Progenitor cell of endocrine pancreas (in vitro differentiated cells): ENCODE measurements at regions not wholly inside any gene's neighbourhood (a gene's known extent, or its start where the extent isn't known, plus 50 kb on each side); places are given as distances from the start of the nearest gene placed in this dataset.

Experiments used
- DNase-seq: peaks from one replicate; pipeline ENCODE4 v3.0.0; 2021; ENCODE audit warnings: low spot score; ENCODE audit not compliant: unreplicated experiment
- H3K27ac Mint-ChIP-seq: 2 replicates; pipeline ENCODE4 v1.8.0; 2021; ENCODE audit warnings: mild to moderate bottlenecking, moderate library complexity, mixed read lengths
- H3K27me3 Mint-ChIP-seq: 2 replicates; pipeline ENCODE4 v1.8.0; 2021; ENCODE audit warnings: mixed read lengths
- H3K36me3 Mint-ChIP-seq: 2 replicates; pipeline ENCODE4 v1.8.0; 2022; ENCODE audit warnings: mixed read lengths; ENCODE audit not compliant: insufficient read depth
- H3K4me1 Mint-ChIP-seq: 2 replicates; pipeline ENCODE4 v1.8.0; 2021; ENCODE audit warnings: low read depth, mixed read lengths
- H3K4me3 Mint-ChIP-seq: 2 replicates; pipeline ENCODE4 v1.8.0; 2021; ENCODE audit warnings: low read depth, mild to moderate bottlenecking, moderate library complexity, mixed read lengths
- H3K9me3 Mint-ChIP-seq: 2 replicates; pipeline ENCODE4 v1.8.0; 2021; ENCODE audit warnings: low read depth, mixed read lengths
- CTCF ChIP-seq: fragments of 200-600 bp; sonication (generic); IDR thresholded peaks from one replicate; pipeline ENCODE4 v1.5.0; 2021; ENCODE audit warnings: antibody characterized with exemption, mild to moderate bottlenecking; ENCODE audit not compliant: unreplicated experiment

GRCh38 chr2:10504994-10505820 is 57.1 kb upstream of the ODC1 start:
- H3K27me3 Mint-ChIP-seq, result peaks cover 11% of the 10 kb centered on the region
- H3K9me3 Mint-ChIP-seq, result no peaks in the 10 kb centered on the region
- H3K36me3 Mint-ChIP-seq, result no peaks in the 10 kb centered on the region
- H3K4me3 Mint-ChIP-seq, result no peak overlapping the region
- DNase-seq, result no peak
- H3K4me1 Mint-ChIP-seq, result peaks cover 10% of the 10 kb centered on the region
- no peak for TF ChIP-seq CTCF
- H3K27ac Mint-ChIP-seq, result no peak overlapping the region

- Mint-ChIP-seq H3K27me3 (peaks cover 11% of the 10 kb centered on the region), H3K27ac (no peak overlapping the region), H3K9me3 (no peaks in the 10 kb centered on the region), H3K4me1 (peaks cover 10% of the 10 kb centered on the region), H3K4me3 (no peak overlapping the region), H3K36me3 (no peaks in the 10 kb centered on the region)
- DNase-seq, result no peak
- no peak for TF ChIP-seq CTCF
Observed at GRCh38 chr2:10504370-10504993, 56.4 kb upstream of the ODC1 start.

- Mint-ChIP-seq H3K9me3 (no peaks in the 10 kb centered on the region), H3K4me1 (peaks cover 10% of the 10 kb centered on the region), H3K36me3 (no peaks in the 10 kb centered on the region), H3K4me3 (no peak overlapping the region), H3K27ac (peak overlapping the region; percentile 73), H3K27me3 (peaks cover 19% of the 10 kb centered on the region)
- DNase-seq, result no peak
- TF ChIP-seq CTCF, result no peak
Observed at GRCh38 chr2:10502803-10503107, 54.6 kb upstream of the ODC1 start.

GRCh38 chr2:10501980-10502802 is 54.1 kb upstream of the ODC1 start:
- no peak for TF ChIP-seq CTCF
- Mint-ChIP-seq H3K9me3 (no peaks in the 10 kb centered on the region), H3K4me1 (peaks cover 10% of the 10 kb centered on the region), H3K4me3 (no peak overlapping the region), H3K36me3 (no peaks in the 10 kb centered on the region), H3K27me3 (peaks cover 20% of the 10 kb centered on the region), H3K27ac (peak overlapping the region; percentile 73)
- no peak for DNase-seq

GRCh38 chr2:10501451-10501961 is 53.4 kb upstream of the ODC1 start:
- H3K27ac Mint-ChIP-seq, result no peak overlapping the region
- no peak for DNase-seq
- H3K4me3 Mint-ChIP-seq, result no peak overlapping the region
- H3K9me3 Mint-ChIP-seq, result no peaks in the 10 kb centered on the region
- H3K36me3 Mint-ChIP-seq, result no peaks in the 10 kb centered on the region
- no peak for TF ChIP-seq CTCF
- H3K27me3 Mint-ChIP-seq, result peaks cover 23% of the 10 kb centered on the region
- H3K4me1 Mint-ChIP-seq, result peaks cover 10% of the 10 kb centered on the region
